Astrocyte (in vitro differentiated cells and primary cell): ENCODE measurements at regions not wholly inside any gene's neighbourhood (a gene's known extent, or its start where the extent isn't known, plus 50 kb on each side); places are given as distances from the start of the nearest gene placed in this dataset.

Experiments used
- DNase-seq: peaks from one replicate; pipeline ENCODE4 v3.0.0-alpha.2; 2010; ENCODE audit warnings: low read depth
- FAIRE-seq: peaks from 2 replicates; lab custom pipeline; 2011; peaks lifted over from hg19 to GRCh38; lab: Jason Lieb, UNC
- H2AFZ ChIP-seq: 2 replicates; pipeline ENCODE4 v1.6.0; 2012; ENCODE audit warnings: low read depth, low read length, inconsistent platforms
- H3K27ac ChIP-seq: 2 replicates; pipeline ENCODE4 v1.5.1; 2011; ENCODE audit warnings: low read depth, low read length, inconsistent platforms
- H3K27me3 ChIP-seq: 2 replicates; pipeline ENCODE4 v1.6.0; 2011; ENCODE audit warnings: low read length, inconsistent platforms; ENCODE audit not compliant: insufficient read depth
- H3K36me3 ChIP-seq: 2 replicates; pipeline ENCODE4 v1.5.1; 2011; ENCODE audit warnings: low read length, inconsistent platforms; ENCODE audit not compliant: insufficient read depth
- H3K4me1 ChIP-seq: 2 replicates; pipeline ENCODE4 v1.5.1; 2011; ENCODE audit warnings: low read length, inconsistent platforms; ENCODE audit not compliant: insufficient read depth
- H3K4me2 ChIP-seq: 2 replicates; pipeline ENCODE4 v1.6.0; 2012; ENCODE audit warnings: low read length, inconsistent platforms
- H3K4me3 ChIP-seq: 2 replicates; pipeline ENCODE4 v1.5.1; 2011; ENCODE audit warnings: low read depth, mild to moderate bottlenecking, low read length, inconsistent platforms; ENCODE audit not compliant: insufficient read depth
- H3K79me2 ChIP-seq: 2 replicates; pipeline ENCODE4 v1.6.0; 2012; ENCODE audit warnings: mild to moderate bottlenecking, low read length, inconsistent platforms; ENCODE audit not compliant: insufficient read depth
- H3K9ac ChIP-seq: 2 replicates; pipeline ENCODE4 v1.6.0; 2012; ENCODE audit warnings: mild to moderate bottlenecking, low read length, inconsistent platforms
- H3K9me3 ChIP-seq: 2 replicates; pipeline ENCODE4 v1.5.1; 2012; ENCODE audit warnings: low read depth, mild to moderate bottlenecking, low read length, inconsistent platforms; ENCODE audit not compliant: insufficient read depth
- H4K20me1 ChIP-seq: 2 replicates; pipeline ENCODE4 v1.6.0; 2012; ENCODE audit warnings: low read length, inconsistent platforms; ENCODE audit not compliant: insufficient read depth
- H3K27ac Mint-ChIP-seq: one replicate; pipeline ENCODE4 v1.8.0; 2021; ENCODE audit warnings: mild to moderate bottlenecking, mixed read lengths; ENCODE audit not compliant: unreplicated experiment
- H3K27me3 Mint-ChIP-seq: one replicate; pipeline ENCODE4 v1.8.0; 2021; ENCODE audit warnings: low read depth, mixed read lengths; ENCODE audit not compliant: unreplicated experiment
- H3K36me3 Mint-ChIP-seq: one replicate; pipeline ENCODE4 v1.8.0; 2021; ENCODE audit warnings: low read depth, mixed read lengths; ENCODE audit not compliant: unreplicated experiment
- H3K4me1 Mint-ChIP-seq: one replicate; pipeline ENCODE4 v1.8.0; 2021; ENCODE audit warnings: low read depth, mixed read lengths; ENCODE audit not compliant: unreplicated experiment
- H3K4me3 Mint-ChIP-seq: one replicate; pipeline ENCODE4 v1.8.0; 2021; ENCODE audit warnings: mild to moderate bottlenecking, moderate library complexity, mixed read lengths; ENCODE audit not compliant: unreplicated experiment
- H3K9me3 Mint-ChIP-seq: one replicate; pipeline ENCODE4 v1.8.0; 2021; ENCODE audit warnings: mild to moderate bottlenecking, mixed read lengths; ENCODE audit not compliant: unreplicated experiment
- CTCF ChIP-seq: IDR thresholded peaks from 2 replicates; pipeline ENCODE4 v1.5.1; 2011; ENCODE audit warnings: low read depth, mild to moderate bottlenecking, inconsistent platforms, low read length, moderate library complexity; ENCODE audit not compliant: insufficient read depth
- EZH2 ChIP-seq: IDR thresholded peaks from 2 replicates; pipeline ENCODE4 v1.6.1; 2012; ENCODE audit warnings: mild to moderate bottlenecking, low read length, inconsistent platforms; ENCODE audit not compliant: insufficient read depth

GRCh38 chr14:34062353-34062973, 111.6 kb upstream of the EGLN3 start:
- H3K4me1 ChIP-seq: peaks cover 12% of the 10 kb centered on the region
- no peak for DNase-seq
- H3K27ac ChIP-seq: no peak overlapping the region

GRCh38 chr14:34060651-34060999, 109.8 kb upstream of the EGLN3 start:
- Mint-ChIP-seq H3K27ac (peak overlapping the region; percentile 91), H3K4me3 (peak overlapping the region; percentile 64), H3K36me3 (no peaks in the 10 kb centered on the region), H3K9me3 (no peaks in the 10 kb centered on the region), H3K4me1 (peaks cover 20% of the 10 kb centered on the region), H3K27me3 (no peaks in the 10 kb centered on the region)
- Histone ChIP-seq H3K4me3 (peak overlapping the region; percentile 62), H3K4me2 (peak overlapping the region; percentile 88), H2AFZ (peak overlapping the region; percentile 93), H3K9ac (peak overlapping the region; percentile 83), H3K4me1 (peaks cover 12% of the 10 kb centered on the region), H3K79me2 (no peaks in the 10 kb centered on the region), H3K27ac (no peak overlapping the region), H3K9me3 (no peaks in the 10 kb centered on the region), H3K36me3 (no peaks in the 10 kb centered on the region), H4K20me1 (no peaks in the 10 kb centered on the region), H3K27me3 (no peaks in the 10 kb centered on the region)
- no peak for TF ChIP-seq CTCF
- no peak for TF ChIP-seq EZH2
- DNase-seq (no peak), FAIRE-seq (no peak)

More at GRCh38 chr14:34062353-34062973, 111.6 kb upstream of the EGLN3 start:
- H3K4me3 Mint-ChIP-seq: no peak overlapping the region
- H3K27me3 ChIP-seq: no peaks in the 10 kb centered on the region
- no peak overlapping the region for H3K9ac ChIP-seq
- H3K9me3 ChIP-seq: no peaks in the 10 kb centered on the region
- H3K27me3 Mint-ChIP-seq: no peaks in the 10 kb centered on the region
- TF ChIP-seq EZH2 (no peak), CTCF (no peak)
- peaks cover under 1% of the 10 kb centered on the region for H3K9me3 Mint-ChIP-seq
- no peak overlapping the region for H3K4me2 ChIP-seq
- no peak overlapping the region for H3K4me3 ChIP-seq
- no peaks in the 10 kb centered on the region for H4K20me1 ChIP-seq
- H3K36me3 Mint-ChIP-seq: no peaks in the 10 kb centered on the region
- no peaks in the 10 kb centered on the region for H3K79me2 ChIP-seq
- no peaks in the 10 kb centered on the region for H3K36me3 ChIP-seq
- H2AFZ ChIP-seq: no peak overlapping the region
- FAIRE-seq: no peak
- H3K27ac Mint-ChIP-seq: no peak overlapping the region
- peaks cover 12% of the 10 kb centered on the region for H3K4me1 Mint-ChIP-seq

- peak overlapping the region; percentile 93 for H2AFZ ChIP-seq
- H3K4me2 ChIP-seq: peak overlapping the region; percentile 88
- no peaks in the 10 kb centered on the region for H3K36me3 ChIP-seq
- peak overlapping the region; percentile 45 for H3K27ac ChIP-seq
- no peaks in the 10 kb centered on the region for H3K9me3 ChIP-seq
- no peak for TF ChIP-seq CTCF
- TF ChIP-seq EZH2: peak; percentile 12
- peak overlapping the region; percentile 83 for H3K9ac ChIP-seq
- H3K27me3 Mint-ChIP-seq: no peaks in the 10 kb centered on the region
- peaks cover 23% of the 10 kb centered on the region for H3K4me1 Mint-ChIP-seq
- peak; percentile 63 for DNase-seq
- peaks cover 12% of the 10 kb centered on the region for H3K4me1 ChIP-seq
- no peaks in the 10 kb centered on the region for H4K20me1 ChIP-seq
- no peaks in the 10 kb centered on the region for H3K9me3 Mint-ChIP-seq
- FAIRE-seq: no peak
- H3K27me3 ChIP-seq: no peaks in the 10 kb centered on the region
- peak overlapping the region; percentile 73 for H3K4me3 Mint-ChIP-seq
- no peaks in the 10 kb centered on the region for H3K79me2 ChIP-seq
- H3K36me3 Mint-ChIP-seq: no peaks in the 10 kb centered on the region
- H3K27ac Mint-ChIP-seq: peak overlapping the region; percentile 91
- H3K4me3 ChIP-seq: peak overlapping the region; percentile 62
These were observed 109.2 kb upstream of the EGLN3 start for GRCh38 chr14:34059925-34060650.
